WI38 (cell line): ENCODE measurements at regions not wholly inside any gene's neighbourhood (a gene's known extent, or its start where the extent isn't known, plus 50 kb on each side); places are given as distances from the start of the nearest gene placed in this dataset.

Source experiments
- H3K4me3 ChIP-seq: 2 replicates; pipeline ENCODE4 v1.5.1; 2011; ENCODE audit warnings: low read depth, mild to moderate bottlenecking, control low read depth, low read length
- TF ChIP-seq, protein P1 (sequence below): IDR thresholded peaks from 2 replicates; pipeline ENCODE4 v1.5.1; 2012; ENCODE audit warnings: low read depth, mild to moderate bottlenecking, control low read depth, low read length

- H3K4me3 ChIP-seq, result no peak overlapping the region
- TF ChIP-seq, protein P1, sequence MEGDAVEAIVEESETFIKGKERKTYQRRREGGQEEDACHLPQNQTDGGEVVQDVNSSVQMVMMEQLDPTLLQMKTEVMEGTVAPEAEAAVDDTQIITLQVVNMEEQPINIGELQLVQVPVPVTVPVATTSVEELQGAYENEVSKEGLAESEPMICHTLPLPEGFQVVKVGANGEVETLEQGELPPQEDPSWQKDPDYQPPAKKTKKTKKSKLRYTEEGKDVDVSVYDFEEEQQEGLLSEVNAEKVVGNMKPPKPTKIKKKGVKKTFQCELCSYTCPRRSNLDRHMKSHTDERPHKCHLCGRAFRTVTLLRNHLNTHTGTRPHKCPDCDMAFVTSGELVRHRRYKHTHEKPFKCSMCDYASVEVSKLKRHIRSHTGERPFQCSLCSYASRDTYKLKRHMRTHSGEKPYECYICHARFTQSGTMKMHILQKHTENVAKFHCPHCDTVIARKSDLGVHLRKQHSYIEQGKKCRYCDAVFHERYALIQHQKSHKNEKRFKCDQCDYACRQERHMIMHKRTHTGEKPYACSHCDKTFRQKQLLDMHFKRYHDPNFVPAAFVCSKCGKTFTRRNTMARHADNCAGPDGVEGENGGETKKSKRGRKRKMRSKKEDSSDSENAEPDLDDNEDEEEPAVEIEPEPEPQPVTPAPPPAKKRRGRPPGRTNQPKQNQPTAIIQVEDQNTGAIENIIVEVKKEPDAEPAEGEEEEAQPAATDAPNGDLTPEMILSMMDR, result no peak
Observed at GRCh38 chr12:60393093-60393492, 797.3 kb downstream of the SLC16A7 start.

DNA sequence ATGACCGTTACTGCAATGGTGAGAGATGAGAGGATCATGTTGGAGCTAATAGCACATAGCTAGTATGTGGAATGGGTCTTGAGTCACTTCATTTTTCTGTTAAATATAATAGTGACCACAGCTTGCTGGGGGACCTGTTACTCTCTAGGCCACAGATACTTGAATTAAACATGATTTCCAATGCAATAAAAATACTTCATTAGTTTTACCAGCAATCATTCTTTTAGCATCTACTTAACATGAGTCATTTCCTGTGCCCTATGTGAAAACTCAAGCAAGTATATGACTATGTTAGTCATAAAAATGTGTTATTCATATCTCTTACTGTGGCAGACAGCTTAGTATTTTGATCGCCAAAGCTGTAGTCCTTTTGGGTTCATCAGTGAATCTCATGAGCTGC lies 798.8 kb downstream of the SLC16A7 start:
- no peak overlapping the region for H3K4me3 ChIP-seq

DNA sequence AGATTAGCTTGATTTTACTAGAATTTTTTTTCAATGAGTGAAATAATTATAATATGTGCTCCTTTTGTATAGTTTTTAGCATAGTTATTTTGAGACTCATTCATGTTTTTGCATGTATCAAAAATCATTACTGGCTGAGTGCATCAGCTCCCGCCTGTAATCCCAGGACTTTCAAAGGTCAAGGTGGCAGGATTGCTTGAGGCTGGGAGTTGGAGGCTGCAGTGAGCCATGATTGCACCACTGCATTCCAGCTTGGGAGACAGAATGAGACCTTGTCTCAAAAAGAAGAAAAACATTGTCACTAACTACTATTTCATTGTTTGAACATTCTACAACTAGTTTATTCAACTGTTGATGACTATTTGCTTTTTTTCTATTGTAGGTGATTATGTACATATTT lies 802.7 kb downstream of the SLC16A7 start:
- TF ChIP-seq, protein P1, result no peak
- no peak overlapping the region for H3K4me3 ChIP-seq

More for the DNA sequence above, 798.8 kb downstream of the SLC16A7 start:
- TF ChIP-seq, protein P1, result no peak

DNA sequence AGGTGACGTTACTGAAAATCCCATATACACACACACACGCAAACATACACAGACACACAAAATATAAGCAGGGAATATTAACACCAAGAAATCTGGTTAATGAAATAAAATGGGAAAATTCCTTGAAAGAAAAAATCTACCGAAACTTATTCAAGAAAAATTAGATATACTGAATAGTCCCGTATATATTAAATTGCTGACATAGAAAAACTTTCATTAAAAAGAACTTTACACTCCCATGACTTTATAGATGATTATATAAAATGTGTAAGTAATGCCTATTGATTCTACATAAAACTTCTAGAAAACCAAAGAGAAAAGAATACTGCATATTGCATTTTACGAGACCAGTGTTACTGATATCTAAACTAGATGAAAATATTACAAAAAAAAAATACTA lies 803.2 kb downstream of the SLC16A7 start:
- TF ChIP-seq, protein P1, result no peak
- no peak overlapping the region for H3K4me3 ChIP-seq

DNA sequence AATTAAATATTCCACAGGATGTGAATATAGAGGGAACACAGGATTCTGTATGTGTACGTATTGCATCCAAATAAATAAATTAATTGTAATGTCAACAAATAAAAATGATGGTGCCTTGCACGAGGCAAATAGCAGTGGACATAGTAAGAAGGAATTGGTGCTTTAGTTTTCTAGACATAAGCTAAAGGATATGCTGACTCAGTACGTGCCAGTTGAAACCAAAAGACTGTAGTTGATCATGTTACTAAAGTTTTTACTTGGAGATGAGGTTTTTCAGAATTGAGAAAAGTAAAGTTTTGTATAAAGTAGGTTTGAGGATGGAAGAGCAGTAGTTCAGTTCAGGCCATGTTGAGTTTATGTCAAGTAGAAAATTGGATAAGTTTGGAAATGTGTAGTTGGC lies 807.2 kb downstream of the SLC16A7 start:
- TF ChIP-seq, protein P1, result no peak
- H3K4me3 ChIP-seq, result no peak overlapping the region

DNA sequence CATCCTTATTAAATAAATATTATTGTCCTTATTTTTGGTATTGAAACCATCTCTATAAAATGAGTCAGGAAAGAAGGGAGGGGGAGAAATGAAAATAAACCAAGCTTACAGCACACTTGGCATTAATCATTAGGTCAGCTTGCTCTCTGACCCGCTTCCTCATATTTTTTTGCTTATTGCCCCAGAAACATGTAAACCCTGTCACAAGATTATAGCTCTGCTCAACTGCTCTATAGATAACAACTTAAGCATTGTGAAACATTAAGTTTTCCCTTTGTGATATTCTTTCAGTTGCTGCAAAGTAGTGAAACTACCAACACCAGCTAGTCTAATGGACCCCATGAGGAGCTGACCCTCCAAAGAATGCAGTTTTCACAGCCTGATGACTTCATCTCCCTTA lies 819.5 kb downstream of the SLC16A7 start:
- no peak overlapping the region for H3K4me3 ChIP-seq
- TF ChIP-seq, protein P1, result no peak

DNA sequence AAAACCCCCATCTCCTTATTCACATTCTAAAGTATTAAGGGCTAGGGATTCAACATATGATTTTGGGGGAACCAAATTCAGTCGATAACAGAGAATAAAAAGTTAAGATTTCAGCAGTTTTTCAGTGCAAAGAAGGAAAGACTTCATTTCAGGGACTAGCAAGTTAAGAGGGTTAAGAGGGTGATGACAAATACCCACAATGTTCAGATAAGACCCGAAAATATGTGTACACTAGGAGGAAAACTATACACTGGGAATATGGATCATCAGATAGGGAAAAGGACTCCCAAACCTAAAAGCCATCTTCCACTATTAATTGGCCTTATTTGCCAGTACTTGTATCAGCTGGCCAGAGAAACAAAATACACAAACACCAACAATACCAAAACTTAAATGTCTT lies 824.2 kb downstream of the SLC16A7 start:
- H3K4me3 ChIP-seq, result no peak overlapping the region
- TF ChIP-seq, protein P1, result no peak
